GM12878 (cell line): ENCODE measurements at regions not wholly inside any gene's neighbourhood (a gene's known extent, or its start where the extent isn't known, plus 50 kb on each side); places are given as distances from the start of the nearest gene placed in this dataset.

Experiments
- HDGF ChIP-seq: fragments of 450-650 bp; IDR thresholded peaks from 2 replicates; pipeline ENCODE4 v1.6.1; 2016; ENCODE audit warnings: antibody characterized with exemption
- JUNB ChIP-seq: IDR thresholded peaks from 2 replicates; pipeline ENCODE4 v1.6.1; 2016; ENCODE audit warnings: antibody characterized with exemption, mild to moderate bottlenecking
- NFIC ChIP-seq: IDR thresholded peaks from 2 replicates; pipeline ENCODE4 v1.6.1; 2012; ENCODE audit warnings: low read depth, mild to moderate bottlenecking, inconsistent platforms, low read length, moderate library complexity
- SIX5 ChIP-seq: IDR thresholded peaks from 2 replicates; pipeline ENCODE4 v1.6.1; 2011; ENCODE audit warnings: mild to moderate bottlenecking, low read depth, low read length, moderate library complexity; ENCODE audit not compliant: severe bottlenecking
- SKIL ChIP-seq: fragments of 450-650 bp; IDR thresholded peaks from 2 replicates; pipeline ENCODE4 v1.6.1; 2017; ENCODE audit warnings: mild to moderate bottlenecking, low read depth, inconsistent platforms; ENCODE audit not compliant: poor library complexity, severe bottlenecking
- TBL1XR1 ChIP-seq: IDR thresholded peaks from 2 replicates; pipeline ENCODE4 v1.6.1; 2012; ENCODE audit warnings: low read depth, low read length, improper control_type of control experiment
- YBX1 ChIP-seq: fragments of 450-650 bp; IDR thresholded peaks from 2 replicates; pipeline ENCODE4 v1.6.1; 2016; ENCODE audit warnings: antibody characterized with exemption
- TF ChIP-seq, protein P1 (sequence below): IDR thresholded peaks from 2 replicates; pipeline ENCODE4 v1.6.1; 2012; ENCODE audit warnings: improper control_type of control experiment, low read depth, low read length; ENCODE audit not compliant: insufficient replicate concordance
- TF ChIP-seq, protein P2 (sequence below), 3 experiments: IDR thresholded peaks in 2 of 3; conservative IDR thresholded peaks in 1 of 3; 2 replicates each; pipeline ENCODE4 v1.5.1; 2011; ENCODE audit warnings: low read depth in 3 of 3, low read length in 3 of 3, mild to moderate bottlenecking in 3 of 3, control low read depth in 2 of 3, moderate library complexity in 2 of 3, inconsistent platforms in 1 of 3, mixed read lengths in 1 of 3; ENCODE audit not compliant: control insufficient read depth in 2 of 3, insufficient read depth in 1 of 3; ENCODE audit errors: extremely low read depth in 1 of 3
- TF ChIP-seq, protein P3 (sequence below): IDR thresholded peaks from 2 replicates; pipeline ENCODE4 v1.6.1; 2012; ENCODE audit warnings: low read length, inconsistent platforms
- TF ChIP-seq, protein P4 (sequence below): fragments of 450-650 bp; IDR thresholded peaks from 2 replicates; pipeline ENCODE4 v1.6.1; 2017; ENCODE audit warnings: antibody characterized with exemption, mild to moderate bottlenecking, moderate library complexity
- TF ChIP-seq, protein P5 (sequence below): IDR thresholded peaks from 2 replicates; pipeline ENCODE4 v1.6.1; 2011; ENCODE audit warnings: borderline replicate concordance, low read depth, mild to moderate bottlenecking, moderate library complexity, mixed read lengths, low read length; ENCODE audit not compliant: insufficient read depth; ENCODE audit errors: extremely low read length

- no peak for TF ChIP-seq SKIL
- no peak for TF ChIP-seq NFIC
- TF ChIP-seq, protein P1, sequence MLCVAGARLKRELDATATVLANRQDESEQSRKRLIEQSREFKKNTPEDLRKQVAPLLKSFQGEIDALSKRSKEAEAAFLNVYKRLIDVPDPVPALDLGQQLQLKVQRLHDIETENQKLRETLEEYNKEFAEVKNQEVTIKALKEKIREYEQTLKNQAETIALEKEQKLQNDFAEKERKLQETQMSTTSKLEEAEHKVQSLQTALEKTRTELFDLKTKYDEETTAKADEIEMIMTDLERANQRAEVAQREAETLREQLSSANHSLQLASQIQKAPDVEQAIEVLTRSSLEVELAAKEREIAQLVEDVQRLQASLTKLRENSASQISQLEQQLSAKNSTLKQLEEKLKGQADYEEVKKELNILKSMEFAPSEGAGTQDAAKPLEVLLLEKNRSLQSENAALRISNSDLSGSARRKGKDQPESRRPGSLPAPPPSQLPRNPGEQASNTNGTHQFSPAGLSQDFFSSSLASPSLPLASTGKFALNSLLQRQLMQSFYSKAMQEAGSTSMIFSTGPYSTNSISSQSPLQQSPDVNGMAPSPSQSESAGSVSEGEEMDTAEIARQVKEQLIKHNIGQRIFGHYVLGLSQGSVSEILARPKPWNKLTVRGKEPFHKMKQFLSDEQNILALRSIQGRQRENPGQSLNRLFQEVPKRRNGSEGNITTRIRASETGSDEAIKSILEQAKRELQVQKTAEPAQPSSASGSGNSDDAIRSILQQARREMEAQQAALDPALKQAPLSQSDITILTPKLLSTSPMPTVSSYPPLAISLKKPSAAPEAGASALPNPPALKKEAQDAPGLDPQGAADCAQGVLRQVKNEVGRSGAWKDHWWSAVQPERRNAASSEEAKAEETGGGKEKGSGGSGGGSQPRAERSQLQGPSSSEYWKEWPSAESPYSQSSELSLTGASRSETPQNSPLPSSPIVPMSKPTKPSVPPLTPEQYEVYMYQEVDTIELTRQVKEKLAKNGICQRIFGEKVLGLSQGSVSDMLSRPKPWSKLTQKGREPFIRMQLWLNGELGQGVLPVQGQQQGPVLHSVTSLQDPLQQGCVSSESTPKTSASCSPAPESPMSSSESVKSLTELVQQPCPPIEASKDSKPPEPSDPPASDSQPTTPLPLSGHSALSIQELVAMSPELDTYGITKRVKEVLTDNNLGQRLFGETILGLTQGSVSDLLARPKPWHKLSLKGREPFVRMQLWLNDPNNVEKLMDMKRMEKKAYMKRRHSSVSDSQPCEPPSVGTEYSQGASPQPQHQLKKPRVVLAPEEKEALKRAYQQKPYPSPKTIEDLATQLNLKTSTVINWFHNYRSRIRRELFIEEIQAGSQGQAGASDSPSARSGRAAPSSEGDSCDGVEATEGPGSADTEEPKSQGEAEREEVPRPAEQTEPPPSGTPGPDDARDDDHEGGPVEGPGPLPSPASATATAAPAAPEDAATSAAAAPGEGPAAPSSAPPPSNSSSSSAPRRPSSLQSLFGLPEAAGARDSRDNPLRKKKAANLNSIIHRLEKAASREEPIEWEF, result no peak
- TF ChIP-seq HDGF, result no peak
- TF ChIP-seq, protein P2, sequence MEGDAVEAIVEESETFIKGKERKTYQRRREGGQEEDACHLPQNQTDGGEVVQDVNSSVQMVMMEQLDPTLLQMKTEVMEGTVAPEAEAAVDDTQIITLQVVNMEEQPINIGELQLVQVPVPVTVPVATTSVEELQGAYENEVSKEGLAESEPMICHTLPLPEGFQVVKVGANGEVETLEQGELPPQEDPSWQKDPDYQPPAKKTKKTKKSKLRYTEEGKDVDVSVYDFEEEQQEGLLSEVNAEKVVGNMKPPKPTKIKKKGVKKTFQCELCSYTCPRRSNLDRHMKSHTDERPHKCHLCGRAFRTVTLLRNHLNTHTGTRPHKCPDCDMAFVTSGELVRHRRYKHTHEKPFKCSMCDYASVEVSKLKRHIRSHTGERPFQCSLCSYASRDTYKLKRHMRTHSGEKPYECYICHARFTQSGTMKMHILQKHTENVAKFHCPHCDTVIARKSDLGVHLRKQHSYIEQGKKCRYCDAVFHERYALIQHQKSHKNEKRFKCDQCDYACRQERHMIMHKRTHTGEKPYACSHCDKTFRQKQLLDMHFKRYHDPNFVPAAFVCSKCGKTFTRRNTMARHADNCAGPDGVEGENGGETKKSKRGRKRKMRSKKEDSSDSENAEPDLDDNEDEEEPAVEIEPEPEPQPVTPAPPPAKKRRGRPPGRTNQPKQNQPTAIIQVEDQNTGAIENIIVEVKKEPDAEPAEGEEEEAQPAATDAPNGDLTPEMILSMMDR (IDR thresholded peaks at IDR 0.05 in 2 of 3, conservative IDR thresholded peaks at IDR 0.05 in 1 of 3; ENCODE audit: control insufficient read depth in 2 of 3, extremely low read depth in 1 of 3, insufficient read depth in 1 of 3, low read depth in 3 of 3, low read length in 3 of 3), result no peak
- TF ChIP-seq, protein P3, sequence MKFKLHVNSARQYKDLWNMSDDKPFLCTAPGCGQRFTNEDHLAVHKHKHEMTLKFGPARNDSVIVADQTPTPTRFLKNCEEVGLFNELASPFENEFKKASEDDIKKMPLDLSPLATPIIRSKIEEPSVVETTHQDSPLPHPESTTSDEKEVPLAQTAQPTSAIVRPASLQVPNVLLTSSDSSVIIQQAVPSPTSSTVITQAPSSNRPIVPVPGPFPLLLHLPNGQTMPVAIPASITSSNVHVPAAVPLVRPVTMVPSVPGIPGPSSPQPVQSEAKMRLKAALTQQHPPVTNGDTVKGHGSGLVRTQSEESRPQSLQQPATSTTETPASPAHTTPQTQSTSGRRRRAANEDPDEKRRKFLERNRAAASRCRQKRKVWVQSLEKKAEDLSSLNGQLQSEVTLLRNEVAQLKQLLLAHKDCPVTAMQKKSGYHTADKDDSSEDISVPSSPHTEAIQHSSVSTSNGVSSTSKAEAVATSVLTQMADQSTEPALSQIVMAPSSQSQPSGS, result no peak
- TF ChIP-seq TBL1XR1, result no peak
- TF ChIP-seq JUNB, result no peak
- no peak for TF ChIP-seq YBX1
- TF ChIP-seq, protein P4, sequence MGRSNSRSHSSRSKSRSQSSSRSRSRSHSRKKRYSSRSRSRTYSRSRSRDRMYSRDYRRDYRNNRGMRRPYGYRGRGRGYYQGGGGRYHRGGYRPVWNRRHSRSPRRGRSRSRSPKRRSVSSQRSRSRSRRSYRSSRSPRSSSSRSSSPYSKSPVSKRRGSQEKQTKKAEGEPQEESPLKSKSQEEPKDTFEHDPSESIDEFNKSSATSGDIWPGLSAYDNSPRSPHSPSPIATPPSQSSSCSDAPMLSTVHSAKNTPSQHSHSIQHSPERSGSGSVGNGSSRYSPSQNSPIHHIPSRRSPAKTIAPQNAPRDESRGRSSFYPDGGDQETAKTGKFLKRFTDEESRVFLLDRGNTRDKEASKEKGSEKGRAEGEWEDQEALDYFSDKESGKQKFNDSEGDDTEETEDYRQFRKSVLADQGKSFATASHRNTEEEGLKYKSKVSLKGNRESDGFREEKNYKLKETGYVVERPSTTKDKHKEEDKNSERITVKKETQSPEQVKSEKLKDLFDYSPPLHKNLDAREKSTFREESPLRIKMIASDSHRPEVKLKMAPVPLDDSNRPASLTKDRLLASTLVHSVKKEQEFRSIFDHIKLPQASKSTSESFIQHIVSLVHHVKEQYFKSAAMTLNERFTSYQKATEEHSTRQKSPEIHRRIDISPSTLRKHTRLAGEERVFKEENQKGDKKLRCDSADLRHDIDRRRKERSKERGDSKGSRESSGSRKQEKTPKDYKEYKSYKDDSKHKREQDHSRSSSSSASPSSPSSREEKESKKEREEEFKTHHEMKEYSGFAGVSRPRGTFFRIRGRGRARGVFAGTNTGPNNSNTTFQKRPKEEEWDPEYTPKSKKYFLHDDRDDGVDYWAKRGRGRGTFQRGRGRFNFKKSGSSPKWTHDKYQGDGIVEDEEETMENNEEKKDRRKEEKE, result no peak
- TF ChIP-seq SIX5, result no peak
- TF ChIP-seq, protein P5, sequence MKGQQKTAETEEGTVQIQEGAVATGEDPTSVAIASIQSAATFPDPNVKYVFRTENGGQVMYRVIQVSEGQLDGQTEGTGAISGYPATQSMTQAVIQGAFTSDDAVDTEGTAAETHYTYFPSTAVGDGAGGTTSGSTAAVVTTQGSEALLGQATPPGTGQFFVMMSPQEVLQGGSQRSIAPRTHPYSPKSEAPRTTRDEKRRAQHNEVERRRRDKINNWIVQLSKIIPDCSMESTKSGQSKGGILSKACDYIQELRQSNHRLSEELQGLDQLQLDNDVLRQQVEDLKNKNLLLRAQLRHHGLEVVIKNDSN, result no peak
Observed at GRCh38 chr7:131747658-131748232, 191.3 kb upstream of the PODXL start (continued).
